H1 (cell line): ENCODE measurements at regions not wholly inside any gene's neighbourhood (a gene's known extent, or its start where the extent isn't known, plus 50 kb on each side); places are given as distances from the start of the nearest gene placed in this dataset.

Experiments used
- E2F6 ChIP-seq: IDR thresholded peaks from 2 replicates; pipeline ENCODE4 v1.6.1; 2012; ENCODE audit warnings: inconsistent platforms
- RNF2 ChIP-seq: fragments of 200-900, 300-1000 bp; sonication (generic); IDR thresholded peaks from 2 replicates; pipeline ENCODE4 v1.7.1; 2016; ENCODE audit warnings: borderline replicate concordance, low read depth, mild to moderate bottlenecking, antibody characterized with exemption, low read length; ENCODE audit not compliant: poor library complexity, severe bottlenecking; ENCODE audit errors: missing control alignments

GRCh38 chr17:79153367-79154130 lies 78.9 kb downstream of the ENGASE start (continued):
- no peak for TF ChIP-seq RNF2
- TF ChIP-seq E2F6, result no peak
